ENCODE measurements at regions not wholly inside any gene's neighbourhood (a gene's known extent, or its start where the extent isn't known, plus 50 kb on each side); places are given as distances from the start of the nearest gene placed in this dataset.

DNA sequence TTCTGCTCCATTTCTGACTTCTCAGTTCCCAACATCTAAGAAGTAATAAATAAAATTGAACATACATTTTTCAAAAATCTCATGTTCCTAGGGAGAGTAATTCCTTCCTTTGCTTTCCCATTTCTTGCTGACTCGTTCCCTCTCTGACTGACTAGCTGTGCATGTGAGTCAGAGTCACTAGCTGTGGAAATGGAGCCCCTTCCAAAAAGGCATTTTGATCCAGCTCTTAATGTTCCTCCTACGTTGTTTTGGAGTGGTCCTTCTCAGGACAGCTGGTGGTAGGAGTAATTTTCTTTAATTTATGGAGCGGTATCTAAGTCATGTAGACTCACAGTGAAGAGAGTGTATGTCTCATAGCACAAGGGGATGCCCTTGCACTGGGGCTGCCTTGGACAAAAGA is 460.2 kb downstream of the GADD45G start:
- BruUV-seq (replicated peaks), result no TSS peak
- CTCF ChIA-PET (ENCODE audit: unreplicated experiment), result no interaction called here
- intact Hi-C loops (cut with micrococcal nuclease; ENCODE audit: unreplicated experiment), result no loop called here
- Histone ChIP-seq H3K36me3 (ENCODE audit: insufficient read depth, low read length) (no peaks in the 10 kb centered on the region), H3K9me3 (ENCODE audit: low read length) (no peaks in the 10 kb centered on the region), H4K20me1 (ENCODE audit: insufficient read depth, low read length) (no peaks in the 10 kb centered on the region), H3K4me2 (ENCODE audit: low read length) (no peak overlapping the region), H3K27ac (ENCODE audit: low read depth, low read length, poor library complexity, severe bottlenecking) (no peak overlapping the region), H3K4me1 (ENCODE audit: insufficient read depth, low read length, poor library complexity, severe bottlenecking) (no peaks in the 10 kb centered on the region), H2AFZ (ENCODE audit: low read length) (no peak overlapping the region), H3K4me3 (ENCODE audit: low read depth, low read length, poor library complexity, severe bottlenecking) (no peak overlapping the region), H3K79me2 (ENCODE audit: insufficient read depth, low read depth, low read length) (no peaks in the 10 kb centered on the region), H3K9me2 (ENCODE audit: insufficient read depth, low read length) (no peaks in the 10 kb centered on the region)
- DNase-seq (ENCODE audit: low spot score), result no peak
- POLR2A ChIA-PET, result interaction anchor here (0.6 to 0.7 kb wide), 2 partner anchors 145 to 288 kb away, joined by 3 to 4 read pairs; no protein-coding TSS in a partner anchor
- TF ChIP-seq CTCF (conservative IDR thresholded peaks at IDR 0.05; ENCODE audit: low read length) (no peak), EZH2phosphoT487 (IDR thresholded peaks at IDR 0.05; ENCODE audit: borderline replicate concordance, low read depth, low read length) (no peak)

- Histone ChIP-seq H3K9me2 (ENCODE audit: insufficient read depth, low read length) (no peaks in the 10 kb centered on the region), H3K79me2 (ENCODE audit: insufficient read depth, low read depth, low read length) (no peaks in the 10 kb centered on the region), H4K20me1 (ENCODE audit: insufficient read depth, low read length) (no peaks in the 10 kb centered on the region), H3K9me3 (ENCODE audit: low read length) (no peaks in the 10 kb centered on the region), H3K4me3 (ENCODE audit: low read depth, low read length, poor library complexity, severe bottlenecking) (no peak overlapping the region), H2AFZ (ENCODE audit: low read length) (no peak overlapping the region), H3K36me3 (ENCODE audit: insufficient read depth, low read length) (no peaks in the 10 kb centered on the region), H3K4me1 (ENCODE audit: insufficient read depth, low read length, poor library complexity, severe bottlenecking) (no peaks in the 10 kb centered on the region), H3K4me2 (ENCODE audit: low read length) (no peak overlapping the region), H3K27ac (ENCODE audit: low read depth, low read length, poor library complexity, severe bottlenecking) (no peak overlapping the region)
- ChIA-PET CTCF (ENCODE audit: unreplicated experiment) (no interaction called here), POLR2A (no interaction called here)
- intact Hi-C loops (cut with micrococcal nuclease; ENCODE audit: unreplicated experiment), result no loop called here
- BruUV-seq (replicated peaks), result no TSS peak
- TF ChIP-seq CTCF (conservative IDR thresholded peaks at IDR 0.05; ENCODE audit: low read length) (no peak), EZH2phosphoT487 (IDR thresholded peaks at IDR 0.05; ENCODE audit: borderline replicate concordance, low read depth, low read length) (no peak)
- no peak for DNase-seq (ENCODE audit: low spot score)
Measured at GRCh38 chr9:90065851-90066250, 461.0 kb downstream of the GADD45G start.

- no peaks in the 10 kb centered on the region for H3K4me1 ChIP-seq (ENCODE audit: insufficient read depth, low read length, poor library complexity, severe bottlenecking)
- CTCF ChIA-PET (ENCODE audit: unreplicated experiment), result no interaction called here
Measured at GRCh38 chr9:90069085-90069484, 464.3 kb downstream of the GADD45G start.

More at GRCh38 chr9:90069085-90069484, 464.3 kb downstream of the GADD45G start:
- intact Hi-C loops (cut with micrococcal nuclease; ENCODE audit: unreplicated experiment), result no loop called here
- H2AFZ ChIP-seq (ENCODE audit: low read length), result no peak overlapping the region
- POLR2A ChIA-PET, result interaction anchor here (1.1 to 1.5 kb wide), 2 partner anchors 15 to 69 kb away, joined by 3 read pairs; no protein-coding TSS in a partner anchor
- H3K4me2 ChIP-seq (ENCODE audit: low read length), result no peak overlapping the region
- H4K20me1 ChIP-seq (ENCODE audit: insufficient read depth, low read length), result no peaks in the 10 kb centered on the region
- H3K9me2 ChIP-seq (ENCODE audit: insufficient read depth, low read length), result no peaks in the 10 kb centered on the region
- no peaks in the 10 kb centered on the region for H3K9me3 ChIP-seq (ENCODE audit: low read length)
- no TSS peak for BruUV-seq (replicated peaks)
- no peak overlapping the region for H3K27ac ChIP-seq (ENCODE audit: low read depth, low read length, poor library complexity, severe bottlenecking)
- H3K4me3 ChIP-seq (ENCODE audit: low read depth, low read length, poor library complexity, severe bottlenecking), result no peak overlapping the region
- no peak for DNase-seq (ENCODE audit: low spot score)
- TF ChIP-seq EZH2phosphoT487 (IDR thresholded peaks at IDR 0.05; ENCODE audit: borderline replicate concordance, low read depth, low read length) (no peak), CTCF (conservative IDR thresholded peaks at IDR 0.05; ENCODE audit: low read length) (no peak)
- no peaks in the 10 kb centered on the region for H3K36me3 ChIP-seq (ENCODE audit: insufficient read depth, low read length)
- H3K79me2 ChIP-seq (ENCODE audit: insufficient read depth, low read depth, low read length), result no peaks in the 10 kb centered on the region

Data from OCI-LY7 (cell line).